ENCODE measurements at regions not wholly inside any gene's neighbourhood (a gene's known extent, or its start where the extent isn't known, plus 50 kb on each side); places are given as distances from the start of the nearest gene placed in this dataset.

DNA sequence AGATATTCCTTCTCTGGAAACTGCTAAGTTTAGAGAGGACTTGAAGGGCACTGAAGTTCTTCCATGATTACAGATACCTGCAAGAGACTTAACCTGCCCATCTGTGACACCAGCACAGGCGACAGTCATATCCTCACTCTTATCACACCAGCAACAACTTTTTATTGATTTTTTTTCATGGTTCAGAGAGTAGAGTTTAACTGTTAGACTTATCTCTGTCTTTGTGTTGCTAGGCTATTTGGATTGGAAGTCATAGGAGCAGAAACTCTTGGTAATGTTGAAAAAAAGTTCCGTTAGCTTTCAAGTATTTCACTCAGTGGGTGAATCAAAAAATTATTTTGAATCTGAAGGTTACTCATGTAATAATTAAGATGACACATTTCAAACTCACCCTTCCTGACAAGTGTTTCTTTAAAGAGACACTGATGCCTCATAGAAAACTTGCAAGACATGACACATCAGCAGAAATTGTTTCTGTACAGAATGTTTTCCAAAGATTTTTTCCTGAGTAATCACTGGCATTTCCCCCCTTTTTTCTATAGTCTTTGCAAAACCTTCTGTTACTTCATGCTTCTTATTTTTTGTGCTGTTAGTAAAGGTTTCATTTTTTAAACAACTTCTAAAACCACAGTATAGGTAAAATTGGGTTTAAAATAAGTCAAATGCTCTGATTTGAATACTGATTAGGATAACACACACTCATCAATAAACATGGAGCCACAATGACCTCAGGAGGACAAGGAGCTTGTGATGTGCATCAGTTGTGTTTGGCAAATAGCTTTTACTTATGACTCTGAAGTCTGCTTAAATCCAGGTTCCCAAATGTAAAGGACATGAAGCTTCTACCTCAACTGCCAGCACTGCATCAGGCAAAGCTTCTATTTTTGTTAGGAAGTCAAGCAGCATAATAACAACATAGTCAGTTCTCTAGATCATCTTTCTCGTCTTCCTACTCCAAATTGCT, 252.9 kb upstream of the MAN1A1 start:
- Histone ChIP-seq H3K27me3 (no peaks in the 10 kb centered on the region), H3K4me1 (peaks cover 15% of the 10 kb centered on the region), H3K9me3 (no peaks in the 10 kb centered on the region), H3K27ac (no peak overlapping the region), H3K36me3 (replicated peaks in 1 of 2; ENCODE audit: insufficient read depth in 1 of 2, low read depth in 2 of 2) (no peaks in the 10 kb centered on the region), H3K4me3 (no peak overlapping the region)
- intact Hi-C loops (cut with DNase I): no loop called here
- WGBS, 2 donors: 43 to 47% methylated on average over 3 of the region's 3 CpGs
- TF ChIP-seq POLR2A (IDR thresholded peaks at IDR 0.05): no peak
- TF ChIP-seq, protein P1, sequence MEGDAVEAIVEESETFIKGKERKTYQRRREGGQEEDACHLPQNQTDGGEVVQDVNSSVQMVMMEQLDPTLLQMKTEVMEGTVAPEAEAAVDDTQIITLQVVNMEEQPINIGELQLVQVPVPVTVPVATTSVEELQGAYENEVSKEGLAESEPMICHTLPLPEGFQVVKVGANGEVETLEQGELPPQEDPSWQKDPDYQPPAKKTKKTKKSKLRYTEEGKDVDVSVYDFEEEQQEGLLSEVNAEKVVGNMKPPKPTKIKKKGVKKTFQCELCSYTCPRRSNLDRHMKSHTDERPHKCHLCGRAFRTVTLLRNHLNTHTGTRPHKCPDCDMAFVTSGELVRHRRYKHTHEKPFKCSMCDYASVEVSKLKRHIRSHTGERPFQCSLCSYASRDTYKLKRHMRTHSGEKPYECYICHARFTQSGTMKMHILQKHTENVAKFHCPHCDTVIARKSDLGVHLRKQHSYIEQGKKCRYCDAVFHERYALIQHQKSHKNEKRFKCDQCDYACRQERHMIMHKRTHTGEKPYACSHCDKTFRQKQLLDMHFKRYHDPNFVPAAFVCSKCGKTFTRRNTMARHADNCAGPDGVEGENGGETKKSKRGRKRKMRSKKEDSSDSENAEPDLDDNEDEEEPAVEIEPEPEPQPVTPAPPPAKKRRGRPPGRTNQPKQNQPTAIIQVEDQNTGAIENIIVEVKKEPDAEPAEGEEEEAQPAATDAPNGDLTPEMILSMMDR (IDR thresholded peaks at IDR 0.05): no peak
- ATAC-seq (no peak), DNase-seq (no peak)

DNA sequence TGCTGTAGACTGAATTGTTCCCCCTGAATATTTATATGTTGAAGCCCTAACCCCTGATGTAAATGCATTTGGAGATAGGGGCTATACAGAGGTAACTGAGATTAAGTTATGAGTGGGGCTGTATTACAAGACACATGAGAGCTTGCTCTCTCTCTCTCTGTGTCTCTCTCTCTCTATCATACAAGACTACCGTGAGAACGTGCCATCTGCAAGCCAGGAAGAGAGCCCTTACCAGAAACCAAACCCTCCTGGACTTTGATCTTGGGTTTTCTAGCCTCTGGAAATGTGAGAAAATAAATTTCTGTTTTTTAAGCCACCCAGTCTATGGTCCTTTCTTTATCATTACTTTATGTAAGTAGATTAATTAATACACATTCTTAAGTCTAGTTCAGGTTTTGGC, 249.3 kb upstream of the MAN1A1 start:
- intact Hi-C loops (cut with DNase I): no loop called here
- Histone ChIP-seq H3K36me3 (replicated peaks in 1 of 2; ENCODE audit: insufficient read depth in 1 of 2, low read depth in 2 of 2) (no peaks in the 10 kb centered on the region), H3K4me1 (peaks cover 17% of the 10 kb centered on the region), H3K4me3 (no peak overlapping the region), H3K9me3 (no peaks in the 10 kb centered on the region), H3K27me3 (no peaks in the 10 kb centered on the region), H3K27ac (peak overlapping the region in 3 of 4 donors; percentile 37 to 75 (median 54))
- 31 to 49% methylated on average over 2 of the region's 2 CpGs for WGBS, 2 donors
- TF ChIP-seq, protein P1 (IDR thresholded peaks at IDR 0.05): no peak
- no peak for TF ChIP-seq POLR2A (IDR thresholded peaks at IDR 0.05)
- peak; percentile 86 for ATAC-seq
- DNase-seq: peak; percentile 71 to 90 (median 82)

GRCh38 chr6:119594907-119595306, 245.3 kb upstream of the MAN1A1 start:
- H3K4me3 ChIP-seq: no peak overlapping the region
- no peak for TF ChIP-seq POLR2A (IDR thresholded peaks at IDR 0.05)
- TF ChIP-seq, protein P1 (IDR thresholded peaks at IDR 0.05): no peak
- DNase-seq (peak in 1 of 4 donors; percentile 9), ATAC-seq (peak; percentile 71)
- H3K27me3 ChIP-seq: no peaks in the 10 kb centered on the region
- intact Hi-C loops (cut with DNase I): no loop called here
- peak overlapping the region in 1 of 4 donors; percentile 23 for H3K27ac ChIP-seq
- no peaks in the 10 kb centered on the region for H3K36me3 ChIP-seq (replicated peaks in 1 of 2; ENCODE audit: insufficient read depth in 1 of 2, low read depth in 2 of 2)
- no peaks in the 10 kb centered on the region for H3K9me3 ChIP-seq
- peaks cover 10% of the 10 kb centered on the region for H3K4me1 ChIP-seq

GRCh38 chr6:119591235-119591634, 241.7 kb upstream of the MAN1A1 start:
- no peaks in the 10 kb centered on the region for H3K36me3 ChIP-seq (replicated peaks in 1 of 2; ENCODE audit: insufficient read depth in 1 of 2, low read depth in 2 of 2)
- no peak overlapping the region for H3K27ac ChIP-seq
- TF ChIP-seq, protein P1 (IDR thresholded peaks at IDR 0.05): no peak
- TF ChIP-seq POLR2A (IDR thresholded peaks at IDR 0.05): no peak
- intact Hi-C loops (cut with DNase I): no loop called here
- DNase-seq (no peak), ATAC-seq (no peak)
- WGBS, 2 donors: 78 to 83% methylated on average over 2 of the region's 2 CpGs
- H3K27me3 ChIP-seq: no peaks in the 10 kb centered on the region
- H3K4me3 ChIP-seq: no peak overlapping the region
- peaks cover 7% of the 10 kb centered on the region for H3K4me1 ChIP-seq
- H3K9me3 ChIP-seq: no peaks in the 10 kb centered on the region

All from body of pancreas (tissue), 4 donors.